ENCODE measurements at regions not wholly inside any gene's neighbourhood (a gene's known extent, or its start where the extent isn't known, plus 50 kb on each side); places are given as distances from the start of the nearest gene placed in this dataset.

DNA sequence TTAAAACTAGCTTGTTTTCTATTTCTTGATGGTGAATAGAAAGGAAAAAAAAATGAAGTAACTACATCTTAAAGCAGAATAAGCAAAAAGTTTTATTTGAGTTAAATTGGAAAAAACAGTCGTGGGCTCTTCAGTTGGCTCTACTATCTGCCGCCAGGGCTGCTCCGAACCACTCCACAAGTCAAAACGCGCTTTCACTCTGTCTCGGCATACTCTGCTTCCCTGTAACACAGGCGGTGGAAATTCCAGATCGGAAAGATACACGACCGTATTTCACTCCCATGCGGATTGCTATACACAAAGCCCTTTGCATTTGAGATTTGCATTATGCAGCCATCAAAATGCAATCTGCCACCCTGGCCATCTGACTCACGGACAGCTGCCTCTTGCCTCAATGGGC is 505.6 kb downstream of the IRX1 start:
- TF ChIP-seq, protein P1, sequence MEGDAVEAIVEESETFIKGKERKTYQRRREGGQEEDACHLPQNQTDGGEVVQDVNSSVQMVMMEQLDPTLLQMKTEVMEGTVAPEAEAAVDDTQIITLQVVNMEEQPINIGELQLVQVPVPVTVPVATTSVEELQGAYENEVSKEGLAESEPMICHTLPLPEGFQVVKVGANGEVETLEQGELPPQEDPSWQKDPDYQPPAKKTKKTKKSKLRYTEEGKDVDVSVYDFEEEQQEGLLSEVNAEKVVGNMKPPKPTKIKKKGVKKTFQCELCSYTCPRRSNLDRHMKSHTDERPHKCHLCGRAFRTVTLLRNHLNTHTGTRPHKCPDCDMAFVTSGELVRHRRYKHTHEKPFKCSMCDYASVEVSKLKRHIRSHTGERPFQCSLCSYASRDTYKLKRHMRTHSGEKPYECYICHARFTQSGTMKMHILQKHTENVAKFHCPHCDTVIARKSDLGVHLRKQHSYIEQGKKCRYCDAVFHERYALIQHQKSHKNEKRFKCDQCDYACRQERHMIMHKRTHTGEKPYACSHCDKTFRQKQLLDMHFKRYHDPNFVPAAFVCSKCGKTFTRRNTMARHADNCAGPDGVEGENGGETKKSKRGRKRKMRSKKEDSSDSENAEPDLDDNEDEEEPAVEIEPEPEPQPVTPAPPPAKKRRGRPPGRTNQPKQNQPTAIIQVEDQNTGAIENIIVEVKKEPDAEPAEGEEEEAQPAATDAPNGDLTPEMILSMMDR (IDR thresholded peaks at IDR 0.05), result no peak
- no peak for TF ChIP-seq POLR2A (IDR thresholded peaks at IDR 0.05)

Data from esophagus squamous epithelium (tissue), 4 donors.